Activated gamma-delta T cell treated with Interleukin-2 at 50 U/mL for 16 hours (primary cell): ENCODE measurements at regions not wholly inside any gene's neighbourhood (a gene's known extent, or its start where the extent isn't known, plus 50 kb on each side); places are given as distances from the start of the nearest gene placed in this dataset.

Experiments
- DNase-seq: peaks from one replicate; pipeline ENCODE4 v3.0.0-alpha.2; 2020

DNA sequence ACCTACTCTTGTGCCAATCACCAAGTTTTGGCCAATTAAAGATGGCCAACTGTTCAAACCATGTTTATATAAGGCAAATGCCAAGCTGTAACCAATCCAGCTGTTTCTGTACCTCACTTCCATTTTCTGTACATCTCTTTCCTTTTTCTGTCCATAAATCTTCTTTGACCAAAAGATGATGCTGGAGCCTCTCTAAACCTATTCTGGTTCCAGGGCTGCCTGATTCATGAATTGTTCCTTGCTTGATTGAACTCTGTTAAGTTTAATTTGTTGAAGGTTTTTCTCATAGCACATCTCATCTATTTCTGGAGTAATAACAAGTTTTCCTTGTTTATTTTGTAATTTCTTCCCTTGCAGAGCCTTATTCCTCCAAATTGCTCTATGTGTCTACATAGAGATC lies 115.3 kb upstream of the SMAD3 start:
- no peak for DNase-seq

DNA sequence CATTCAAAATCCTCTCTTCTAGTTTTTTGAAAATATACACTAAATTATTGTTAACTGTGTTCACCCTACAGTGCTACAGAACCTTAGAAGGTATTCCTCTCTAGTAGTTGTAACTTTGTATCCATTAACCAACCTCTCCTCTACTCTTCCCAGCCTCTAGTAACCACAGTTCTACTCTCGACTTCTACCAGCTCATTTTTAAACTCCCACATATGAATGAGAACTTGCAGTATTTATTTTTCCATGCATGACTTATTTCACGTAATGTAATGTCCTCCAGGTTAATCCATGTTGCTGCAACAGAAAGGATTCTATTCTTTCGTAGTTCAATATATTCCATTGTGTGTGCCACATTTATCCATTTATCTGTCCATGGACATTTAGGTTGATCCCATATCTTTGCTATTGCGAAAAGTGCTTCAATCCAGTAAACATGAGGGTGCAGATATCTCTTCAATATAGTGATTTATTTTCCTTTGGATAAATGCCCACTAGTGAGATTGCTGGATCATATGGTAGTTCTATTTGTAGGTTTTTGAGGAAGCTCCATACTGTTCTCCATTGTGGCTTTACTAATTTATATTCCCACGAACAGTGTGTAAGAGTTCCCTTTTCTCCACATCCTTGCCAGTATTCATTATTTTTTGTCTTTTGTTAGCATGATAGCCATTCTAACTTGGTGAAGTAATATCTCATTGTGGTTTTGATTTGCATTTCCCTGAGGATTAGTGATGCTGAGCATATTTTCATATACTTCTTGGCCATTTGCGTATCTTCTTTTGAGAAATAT lies 113.7 kb upstream of the SMAD3 start:
- DNase-seq = no peak

DNA sequence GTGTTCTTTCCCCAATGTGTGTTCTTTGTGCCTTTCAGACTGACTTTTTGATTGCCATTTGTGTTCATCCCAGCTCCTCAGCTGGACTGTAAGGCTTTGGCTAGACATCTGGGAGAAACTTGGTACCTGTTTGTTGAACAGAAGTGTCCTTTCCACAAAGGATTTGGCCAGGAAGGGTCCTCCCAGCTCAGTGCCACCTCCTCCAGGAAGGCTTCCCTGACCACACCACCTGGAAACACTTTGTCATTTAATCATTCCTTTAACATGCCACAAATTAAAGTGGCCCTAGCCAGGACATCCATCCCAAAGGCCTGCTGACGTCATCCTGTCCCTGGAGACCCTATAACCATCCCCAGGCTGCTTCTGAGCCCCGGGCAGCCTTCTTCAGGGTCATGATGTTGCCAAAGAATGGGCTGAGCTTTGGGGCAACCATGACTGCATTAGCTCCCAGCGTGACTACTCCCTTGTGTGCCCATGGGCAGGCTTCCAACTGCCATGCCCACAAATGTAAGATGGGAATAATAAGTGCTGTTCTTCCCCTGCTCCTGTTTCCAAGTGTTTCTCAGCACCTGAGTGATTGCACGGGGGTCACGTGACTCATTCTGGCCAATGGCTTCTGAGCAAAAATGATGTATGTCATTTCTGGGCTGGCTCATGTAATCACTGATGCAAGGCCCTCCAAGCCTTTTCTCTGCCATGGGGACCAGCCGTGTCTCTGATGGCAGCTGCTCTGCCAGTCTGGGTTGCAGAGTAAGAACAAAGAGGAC lies 112.5 kb upstream of the SMAD3 start:
- no peak for DNase-seq

DNA sequence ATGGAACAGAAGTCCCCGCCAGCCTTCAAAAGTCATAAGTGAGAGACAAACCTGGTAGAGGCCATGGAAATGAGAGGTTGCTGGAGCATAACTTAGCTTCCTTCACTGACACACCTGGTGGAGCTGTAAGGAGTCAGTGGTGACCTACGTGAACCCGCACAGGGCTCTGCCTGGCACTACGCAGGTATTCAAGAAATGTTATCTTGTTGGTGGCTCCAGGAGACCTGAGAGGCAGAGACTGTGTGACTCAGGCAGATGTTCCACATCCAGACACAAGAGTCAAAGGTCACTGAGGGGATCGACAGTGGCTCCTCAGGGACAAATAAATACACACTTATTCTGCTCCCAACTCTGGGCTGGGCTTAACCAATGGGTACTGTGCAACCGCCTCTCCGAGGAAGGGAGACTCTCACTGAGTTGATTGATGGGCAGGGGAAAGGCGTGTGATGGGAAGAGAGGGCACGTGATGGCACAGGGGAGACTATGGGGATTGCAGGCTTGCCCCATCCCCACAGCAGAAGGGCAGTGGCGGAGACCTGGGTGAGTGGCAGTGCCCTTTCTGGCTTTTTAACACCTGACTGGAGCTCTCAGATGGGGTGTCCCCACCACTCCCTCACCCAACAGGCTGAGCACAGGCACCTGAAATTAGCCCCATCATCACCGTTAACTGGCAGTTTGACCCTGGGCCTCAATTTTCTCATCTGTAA lies 111.7 kb upstream of the SMAD3 start:
- no peak for DNase-seq

DNA sequence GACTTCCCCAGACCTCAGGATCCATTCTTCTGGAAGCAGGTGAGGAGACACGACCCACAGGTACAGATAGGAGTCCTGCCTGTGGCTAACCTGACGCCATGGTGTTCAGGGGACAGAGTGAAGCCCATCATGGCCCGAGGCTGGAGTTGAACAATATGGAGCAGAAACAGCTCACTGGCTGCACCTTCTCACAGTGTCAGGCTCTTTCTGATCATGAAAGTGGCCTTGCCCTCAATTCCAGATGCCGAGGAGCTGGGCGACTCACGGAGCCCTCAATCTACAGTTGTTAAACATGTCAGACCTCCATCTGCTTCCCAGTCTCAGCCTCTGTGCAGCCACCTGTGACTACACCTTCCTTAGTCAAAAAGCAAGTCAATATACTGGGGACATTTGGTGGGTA lies 110.8 kb upstream of the SMAD3 start:
- DNase-seq = no peak

DNA sequence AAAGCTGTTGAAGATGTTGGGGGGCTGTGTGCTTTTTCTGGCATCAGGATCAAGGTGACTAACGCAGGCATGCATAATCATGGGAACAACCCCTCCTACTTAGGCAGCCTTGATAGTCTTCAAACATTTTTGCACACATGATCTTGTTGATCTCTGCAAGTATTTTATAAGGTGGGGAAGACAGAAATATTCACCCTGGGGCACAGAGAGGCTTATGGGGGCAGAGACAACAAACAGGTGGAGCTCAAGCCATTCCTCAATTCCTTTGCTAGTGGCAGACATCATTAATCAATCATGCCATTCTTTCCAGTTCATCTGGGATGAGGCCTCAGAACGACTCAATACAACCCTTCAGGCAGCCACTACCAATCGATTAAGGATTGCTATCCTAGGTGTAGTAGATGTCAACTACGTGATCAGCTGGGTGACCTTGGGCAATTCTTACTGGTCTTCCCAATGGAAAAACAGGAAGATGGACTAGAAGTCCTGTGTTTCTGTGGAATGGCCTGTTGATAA lies 110.3 kb upstream of the SMAD3 start:
- DNase-seq = no peak

DNA sequence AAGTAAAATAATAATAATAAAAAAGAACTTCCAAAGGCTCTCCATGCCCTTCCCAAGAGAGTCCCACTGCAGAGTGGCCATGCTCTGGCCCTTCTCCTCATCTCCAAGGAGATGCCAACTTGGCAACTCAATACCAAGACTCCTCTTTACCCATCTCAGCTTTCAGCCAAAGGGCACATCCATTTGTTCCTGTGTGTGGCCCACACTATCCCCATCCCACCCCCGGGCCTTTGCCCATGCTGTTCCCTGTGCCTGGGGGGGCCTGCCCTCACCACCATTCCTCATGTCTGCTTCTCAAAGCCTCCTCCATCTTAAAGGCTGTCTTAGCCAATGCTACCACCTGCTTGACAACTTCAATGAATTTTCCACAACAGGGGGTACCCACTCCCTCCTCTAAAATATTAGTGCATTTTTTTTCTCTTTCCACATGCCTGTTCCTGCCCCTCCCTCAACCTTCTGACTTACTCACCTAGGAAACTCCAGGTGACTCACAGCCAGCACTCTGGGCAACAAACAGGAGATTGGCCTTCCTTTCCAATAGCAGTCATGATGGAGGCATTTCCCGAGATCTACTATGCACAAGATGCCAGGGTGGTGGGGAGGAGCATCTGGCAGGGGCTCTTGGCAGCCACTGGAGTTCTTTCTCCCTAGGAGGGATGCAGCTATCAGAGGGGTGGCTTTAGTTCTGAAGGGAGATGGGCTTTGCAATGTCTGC lies 109.4 kb upstream of the SMAD3 start:
- no peak for DNase-seq

DNA sequence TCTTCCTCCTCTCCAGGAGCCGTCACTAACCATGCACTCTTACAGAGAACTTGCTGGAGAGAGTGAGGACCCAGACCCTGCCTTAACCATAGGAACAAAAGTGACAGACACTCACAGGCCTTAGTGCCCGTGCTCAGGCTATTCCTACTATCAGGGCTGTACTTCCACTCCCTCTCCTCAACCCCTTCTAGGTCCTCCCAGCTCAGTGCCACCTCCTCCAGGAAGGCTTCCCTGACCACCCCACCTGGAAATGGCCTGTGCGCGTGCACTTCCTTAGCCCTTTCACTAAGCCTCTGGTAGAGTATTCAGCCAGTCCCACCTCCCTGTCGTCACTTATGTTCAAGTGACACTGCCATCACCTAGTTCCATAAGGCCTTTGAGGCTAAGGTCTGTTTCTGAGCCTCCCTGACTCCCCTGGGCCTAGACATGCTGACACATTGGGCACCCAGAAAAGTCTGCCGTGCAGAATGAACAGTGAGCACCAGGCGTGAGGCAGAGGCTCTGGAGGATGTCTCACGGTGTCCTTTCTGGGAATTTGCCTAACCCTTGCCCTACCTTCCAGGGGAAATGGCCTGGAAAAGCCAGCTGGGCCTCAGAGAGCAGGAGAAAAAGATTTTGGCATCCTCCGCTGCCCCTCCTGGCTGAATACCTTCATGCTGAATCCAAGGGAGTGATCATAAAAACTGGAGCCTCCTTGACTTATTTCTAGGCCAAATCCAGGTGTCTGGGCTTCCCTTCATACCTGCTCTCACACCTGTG lies 108.6 kb upstream of the SMAD3 start:
- no peak for DNase-seq

DNA sequence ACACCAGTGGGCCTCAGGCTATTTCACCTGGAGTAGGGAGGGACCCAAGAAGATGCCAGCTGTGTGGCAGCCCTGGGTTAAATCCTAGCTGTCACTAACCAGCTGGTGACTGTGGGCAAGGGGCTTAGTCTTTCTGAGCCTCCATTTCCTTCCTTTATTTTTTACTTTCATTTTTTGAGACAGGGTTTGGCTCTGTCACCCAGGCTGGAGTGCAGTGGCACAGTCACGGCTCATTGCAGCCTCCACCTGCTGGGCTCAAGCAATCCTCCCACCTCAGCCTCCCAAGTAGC lies 108.0 kb upstream of the SMAD3 start:
- no peak for DNase-seq

DNA sequence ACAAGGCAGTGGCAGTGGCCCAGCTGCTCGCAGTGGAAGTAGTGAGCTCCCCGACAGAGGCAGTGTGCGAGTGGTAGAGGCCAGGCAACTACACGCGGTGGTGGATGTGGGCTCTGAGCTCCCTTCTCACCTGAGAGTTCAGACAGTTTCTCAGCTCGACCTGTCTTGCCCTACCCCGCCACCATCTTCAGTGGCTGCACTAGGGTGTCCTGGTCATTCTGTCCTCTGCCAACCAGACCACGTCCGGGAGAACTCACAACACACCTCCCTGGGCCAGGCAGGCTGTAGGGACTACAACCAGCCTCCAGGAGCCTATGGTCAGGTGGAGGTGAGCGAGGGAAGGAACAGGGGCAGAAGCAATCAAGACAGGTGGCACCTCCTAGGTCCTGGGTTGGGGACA lies 106.3 kb upstream of the SMAD3 start:
- no peak for DNase-seq

DNA sequence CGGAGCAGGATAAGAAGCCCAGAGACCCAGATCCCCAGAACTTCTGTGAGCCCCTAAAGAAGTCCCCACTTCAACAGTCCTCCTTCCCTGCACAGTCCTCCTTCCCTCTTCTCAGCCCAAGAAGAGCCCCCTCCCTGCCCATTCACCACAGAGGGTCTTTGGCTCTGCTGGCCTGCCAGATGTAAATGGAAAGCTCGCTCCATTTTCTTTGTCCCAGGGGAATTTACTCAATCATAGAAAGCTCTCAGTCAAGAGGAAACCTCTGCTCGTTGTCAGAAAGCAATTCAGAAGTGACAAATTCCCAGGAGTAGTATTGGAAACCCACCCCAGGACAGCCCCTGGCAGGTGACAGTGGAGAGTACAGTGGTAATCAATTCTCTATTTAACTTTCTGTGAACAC lies 105.5 kb upstream of the SMAD3 start:
- DNase-seq = no peak

DNA sequence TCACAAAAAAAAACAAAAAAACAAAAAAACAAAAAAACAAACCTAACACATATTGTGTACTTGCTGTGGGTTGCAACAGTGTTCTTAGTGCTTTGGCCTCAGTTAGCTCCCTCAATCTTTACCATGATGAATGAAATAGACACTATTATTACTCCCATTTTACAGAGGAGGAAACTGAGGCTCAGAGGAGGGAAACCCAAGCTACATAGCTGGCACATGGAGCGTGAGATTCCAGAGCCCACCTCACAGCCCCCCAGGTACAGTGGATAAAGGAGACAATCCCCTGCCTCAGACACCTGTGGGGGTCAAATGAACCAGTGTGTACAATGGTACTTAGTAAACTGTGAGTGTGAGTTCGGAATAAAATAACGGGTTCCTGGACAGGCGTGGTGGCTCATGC lies 104.9 kb upstream of the SMAD3 start:
- DNase-seq = no peak

DNA sequence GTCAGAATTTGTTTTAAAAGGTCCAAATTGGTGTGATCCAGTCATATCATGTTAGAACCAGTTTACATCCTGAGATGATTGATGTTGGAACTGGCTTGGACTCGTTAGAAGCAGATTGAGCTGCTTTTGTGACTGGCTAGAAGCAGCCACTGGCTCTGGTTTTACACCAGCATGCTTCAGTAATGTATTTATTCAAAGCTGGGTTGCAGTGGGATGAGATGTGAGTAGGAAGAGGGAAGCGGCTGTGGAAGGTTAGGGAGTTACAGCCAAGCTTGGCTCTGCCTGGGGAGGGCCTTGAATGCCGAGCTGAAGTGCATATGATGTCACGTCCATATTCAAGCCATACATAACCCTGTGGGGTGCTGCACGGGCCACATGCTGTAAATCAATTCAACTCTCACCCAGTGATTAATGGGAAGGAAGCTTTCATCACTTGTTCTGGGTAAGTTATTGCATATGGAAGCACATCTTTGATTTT lies 104.0 kb upstream of the SMAD3 start:
- DNase-seq = no peak

DNA sequence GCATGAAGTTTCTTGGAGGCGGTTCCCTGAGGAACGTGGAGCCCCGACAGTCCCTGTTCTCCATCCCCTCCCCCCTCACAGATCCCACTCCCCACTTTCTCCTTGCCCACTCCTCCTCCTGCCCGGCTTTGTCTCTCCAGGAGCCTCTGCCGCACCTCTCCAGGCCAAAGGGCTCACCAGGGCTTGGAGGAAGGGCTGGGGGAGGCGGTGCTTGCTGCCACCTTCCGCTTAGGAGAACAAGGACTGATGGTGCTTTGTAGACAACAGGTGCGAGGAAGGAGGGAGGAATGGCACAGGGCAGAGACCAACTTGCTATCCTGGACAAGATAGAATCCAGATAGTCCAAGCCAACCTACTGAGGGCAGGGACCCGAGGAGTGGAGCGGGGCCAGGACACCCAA lies 103.5 kb upstream of the SMAD3 start:
- no peak for DNase-seq

DNA sequence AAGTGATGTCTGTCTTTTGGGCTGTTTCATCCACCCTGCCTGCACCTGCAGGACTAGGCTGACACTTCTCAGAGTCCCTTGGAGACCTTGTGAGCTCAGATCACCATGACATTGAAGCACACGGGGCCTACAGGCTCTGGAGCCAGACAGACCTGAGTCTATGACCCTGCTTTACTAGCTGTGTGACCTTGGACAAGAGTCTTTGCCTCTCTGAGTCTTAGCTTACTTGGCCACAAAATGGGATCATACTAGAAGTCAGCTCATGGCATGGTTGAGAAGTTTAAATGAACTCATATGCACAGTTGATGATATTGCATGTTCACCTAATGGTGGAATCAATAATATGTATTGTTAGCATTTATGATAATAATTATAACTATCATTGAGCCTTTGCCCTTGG lies 102.9 kb upstream of the SMAD3 start:
- DNase-seq = no peak

DNA sequence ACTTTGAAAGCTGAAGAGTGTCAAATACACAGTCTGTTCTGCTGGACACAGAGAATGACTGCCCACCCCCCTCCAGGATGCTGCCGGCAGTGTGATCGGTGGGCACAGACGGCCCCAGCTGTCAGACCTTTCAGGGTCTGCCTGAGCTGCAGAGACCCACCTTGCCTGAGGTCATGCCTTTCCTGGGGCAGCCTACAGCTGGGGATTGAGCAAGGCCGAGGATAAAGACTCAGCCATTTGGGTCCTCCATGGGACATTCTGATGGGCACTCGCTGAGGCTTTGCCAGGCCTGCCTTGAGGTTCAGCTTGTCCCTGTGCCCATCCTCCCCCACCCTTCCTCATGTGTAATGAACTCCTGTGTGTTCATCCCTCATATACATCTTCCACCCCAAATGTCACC lies 102.3 kb upstream of the SMAD3 start:
- no peak for DNase-seq

DNA sequence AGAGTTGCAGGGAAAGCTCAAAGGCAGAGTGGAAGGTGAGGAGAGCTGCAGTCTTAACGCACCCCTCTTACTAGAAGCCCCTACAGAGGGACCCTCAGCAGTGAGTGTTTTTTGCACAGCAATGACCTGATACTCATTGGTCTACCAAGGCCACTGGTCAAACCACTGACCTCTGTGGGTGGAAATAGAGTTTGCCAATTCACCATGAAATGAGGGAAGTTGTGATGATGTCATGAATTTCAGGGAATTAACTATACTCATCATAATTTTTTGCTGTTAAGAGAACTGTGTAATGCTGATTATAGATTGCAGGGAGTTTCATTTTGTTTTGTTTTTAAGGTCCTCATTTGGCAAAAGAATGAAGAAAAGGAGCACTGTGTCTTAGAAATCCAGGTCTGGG lies 101.7 kb upstream of the SMAD3 start:
- no peak for DNase-seq

DNA sequence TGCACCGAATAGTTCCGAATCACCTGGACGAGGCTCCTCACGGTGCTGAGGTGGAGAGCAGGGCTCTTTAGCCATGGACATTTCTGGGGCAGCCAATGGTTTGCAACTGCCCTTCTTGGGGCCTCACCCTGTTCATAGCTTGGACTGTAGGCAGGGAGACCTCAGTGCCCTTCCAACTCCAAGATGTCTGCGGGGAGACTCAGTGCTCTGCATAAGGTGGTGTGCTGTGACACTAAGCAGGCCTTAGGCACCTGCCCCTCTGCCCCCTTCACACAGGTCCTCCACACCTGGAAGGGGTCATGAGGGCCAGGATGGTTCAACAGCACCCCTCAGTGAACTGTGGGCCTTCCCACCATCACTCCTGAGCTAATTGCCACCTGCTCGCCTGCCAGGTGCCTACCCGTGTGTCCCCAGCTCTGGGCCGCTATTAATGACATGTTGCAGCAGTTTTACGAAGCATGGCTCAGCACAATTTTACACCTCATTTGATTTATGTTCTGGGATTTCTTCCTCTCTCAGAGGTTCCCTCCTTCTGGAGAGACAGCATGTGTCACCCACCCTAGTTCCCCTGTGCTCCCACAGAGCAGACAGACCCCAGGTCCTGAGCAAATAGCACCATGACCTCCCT lies 101.2 kb upstream of the SMAD3 start:
- DNase-seq = no peak

DNA sequence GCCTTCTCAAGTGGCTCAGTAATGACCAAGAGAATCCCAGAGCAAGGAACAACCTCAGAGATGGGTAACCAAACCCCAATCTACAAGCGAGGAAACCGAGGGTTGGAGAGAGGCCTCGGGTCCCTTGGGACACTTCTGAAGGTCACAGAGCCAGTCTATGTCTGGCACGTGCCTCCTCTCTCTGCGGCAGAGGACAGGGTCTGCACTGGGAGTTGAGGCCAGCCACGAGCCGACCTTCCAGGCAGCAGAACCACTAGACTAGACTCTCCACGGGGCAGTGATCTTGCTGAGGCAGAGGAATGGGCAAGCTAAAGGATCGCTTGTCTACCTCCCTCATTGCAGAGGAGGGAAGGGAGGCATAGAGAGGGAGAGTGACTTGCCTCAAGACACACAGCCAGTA lies 100.6 kb upstream of the SMAD3 start:
- DNase-seq = no peak

DNA sequence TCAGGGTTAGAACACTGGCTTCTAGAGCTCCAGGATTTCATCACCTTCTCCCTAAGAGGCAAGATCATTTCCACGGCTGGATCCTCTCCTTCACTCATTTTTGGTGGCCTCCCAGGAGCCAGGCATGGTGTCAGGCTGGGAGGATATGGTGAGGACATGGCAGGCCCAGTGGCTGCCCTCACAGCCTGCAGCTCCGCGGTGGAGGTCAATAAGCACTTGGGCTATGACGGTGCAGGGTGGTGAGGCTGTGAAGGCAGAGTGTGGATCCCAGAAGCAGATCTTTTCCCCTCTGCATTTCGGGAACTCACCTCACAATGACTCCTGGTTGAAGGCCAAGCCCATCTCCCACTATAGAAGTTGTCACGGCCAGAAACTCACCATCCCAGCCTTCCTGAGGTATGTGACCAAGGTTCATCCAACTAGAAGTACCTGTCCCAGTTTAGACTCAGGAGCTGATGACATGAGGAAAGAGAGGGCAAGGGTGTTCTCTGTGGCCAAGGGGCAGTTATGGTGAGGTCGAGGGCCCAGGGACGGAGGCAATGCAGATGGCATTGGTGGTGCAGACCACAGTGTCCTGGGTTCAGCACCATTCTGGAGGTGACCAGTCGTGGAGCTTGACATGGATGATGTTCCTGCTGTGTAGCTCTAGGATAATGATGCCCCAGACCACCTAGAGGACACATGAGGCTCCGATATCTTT lies 100.1 kb upstream of the SMAD3 start:
- no peak for DNase-seq

DNA sequence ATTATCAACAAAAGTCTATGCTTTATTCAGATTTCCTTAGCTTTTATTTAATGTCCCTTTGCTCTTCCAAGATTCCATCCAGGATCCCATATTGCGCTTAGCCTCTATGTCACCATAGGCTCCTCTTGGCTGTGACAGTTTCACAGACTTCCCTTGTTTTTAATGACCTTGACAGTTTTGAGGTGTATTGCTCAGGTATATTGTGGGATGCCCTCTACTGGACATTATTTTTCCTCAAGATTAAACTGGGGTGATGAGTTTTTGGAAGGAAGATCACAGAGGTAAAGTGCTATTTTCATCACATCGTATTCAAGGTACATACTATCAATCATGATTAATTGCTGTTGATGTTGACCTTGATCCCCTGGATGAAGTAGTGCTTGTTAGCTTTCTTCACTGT lies 99.1 kb upstream of the SMAD3 start:
- DNase-seq = no peak
